DMS53 treated with DMSO at 0.1 percent for 48 hours (cell line): ENCODE measurements at regions not wholly inside any gene's neighbourhood (a gene's known extent, or its start where the extent isn't known, plus 50 kb on each side); places are given as distances from the start of the nearest gene placed in this dataset.
"Not testable (repeated sequence)": the region's sequence is repeated elsewhere in the genome, so short reads cannot be mapped to it uniquely, and the experiment has no call there.

Experiments
- DNase-seq: peaks from one replicate; lab custom pipeline; 2025; ENCODE audit not compliant: unreplicated experiment; lab: John Stamatoyannopoulos, UW

DNA sequence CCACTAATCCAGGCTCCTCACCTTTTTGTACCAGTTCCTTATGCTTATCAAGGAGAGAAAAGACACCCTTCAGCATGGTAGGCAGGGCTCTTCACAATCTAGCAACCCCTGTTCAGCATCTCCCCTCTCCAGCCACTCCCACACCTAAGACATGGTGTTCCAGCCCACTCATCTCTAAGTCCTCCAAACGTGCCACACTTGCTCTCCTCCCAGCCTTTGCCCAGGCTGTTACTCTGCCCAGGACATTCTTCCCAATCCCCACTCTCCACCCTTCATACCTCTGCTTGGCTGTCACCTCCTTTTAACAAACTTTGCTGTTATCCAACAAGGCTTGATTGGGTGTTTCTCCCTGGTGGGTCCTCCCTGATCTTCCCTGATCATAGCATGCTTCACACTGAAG is 270.6 kb upstream of the CHAC2 start:
- DNase-seq: no peak

DNA sequence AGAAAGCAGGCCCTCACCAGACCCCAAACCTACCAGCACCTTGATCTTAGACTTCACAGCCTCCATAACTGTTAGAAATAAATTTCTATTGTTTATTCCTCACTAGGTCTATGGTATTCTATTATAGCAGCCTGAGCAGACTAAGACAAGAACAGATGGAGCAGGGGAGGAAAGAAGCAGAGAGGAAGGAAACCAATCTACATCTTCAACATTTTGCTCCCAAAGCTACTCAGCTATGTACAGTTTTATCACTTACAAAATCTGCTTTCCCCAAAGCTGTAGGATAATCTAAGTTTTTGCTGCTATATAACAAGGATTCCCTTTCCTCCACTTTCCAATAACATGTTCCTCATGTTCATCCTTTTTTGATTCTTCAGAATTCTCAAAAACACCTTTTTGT is 274.4 kb upstream of the CHAC2 start:
- DNase-seq: no peak

DNA sequence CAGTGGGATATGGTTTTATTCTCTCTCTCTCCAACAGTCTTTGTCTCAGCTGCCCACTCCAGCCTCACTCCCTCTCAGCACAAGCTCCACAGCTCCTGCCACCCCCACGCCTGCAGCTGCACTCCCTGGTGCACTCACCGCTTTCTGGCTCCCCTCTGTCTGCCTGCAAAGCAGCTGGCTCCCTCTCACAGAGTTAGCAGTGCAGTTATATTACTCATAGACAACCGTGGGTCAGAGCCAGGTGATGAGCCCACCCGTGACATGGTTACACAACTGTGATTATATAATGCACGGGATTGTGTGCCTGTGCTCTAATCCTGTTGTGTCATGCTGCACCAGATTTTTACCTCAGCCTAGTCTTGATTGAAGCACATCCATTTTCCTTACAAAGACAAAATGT is 276.9 kb upstream of the CHAC2 start:
- no peak for DNase-seq

DNA sequence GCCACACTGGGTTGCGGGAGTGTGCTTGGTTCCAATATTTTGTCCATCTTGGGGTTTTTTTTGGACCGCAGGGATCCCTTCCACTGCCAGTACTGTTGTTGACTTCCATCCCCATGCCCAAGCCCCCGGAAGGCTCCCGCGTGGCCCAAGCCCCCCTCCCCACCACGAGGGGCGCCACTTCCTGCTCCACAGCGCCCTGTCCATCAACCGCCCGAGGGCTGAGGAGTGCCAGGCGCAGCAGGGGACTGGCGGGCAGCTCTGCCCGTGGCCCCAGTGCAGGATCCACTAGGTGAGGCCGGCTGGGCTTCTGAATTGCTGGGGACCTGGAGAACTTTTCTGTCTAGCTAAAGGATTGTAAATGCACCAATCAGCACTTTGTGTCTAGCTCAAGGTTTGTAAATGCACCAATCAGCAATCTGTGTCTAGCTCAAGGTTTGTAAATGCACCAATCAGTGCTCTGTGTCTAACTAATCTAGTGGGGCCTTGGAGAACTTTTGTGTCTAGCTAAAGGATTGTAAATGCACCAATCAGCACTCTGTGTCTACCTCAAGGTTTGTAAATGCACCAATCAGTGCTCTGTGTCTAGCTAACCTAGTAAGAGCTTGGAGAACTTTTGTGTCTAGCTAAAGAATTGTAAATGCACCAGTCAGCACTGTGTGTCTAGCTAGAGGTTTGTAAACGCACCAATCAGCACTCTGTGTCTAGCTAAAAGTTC is 281.3 kb upstream of the CHAC2 start:
- DNase-seq: not testable (repeated sequence)

DNA sequence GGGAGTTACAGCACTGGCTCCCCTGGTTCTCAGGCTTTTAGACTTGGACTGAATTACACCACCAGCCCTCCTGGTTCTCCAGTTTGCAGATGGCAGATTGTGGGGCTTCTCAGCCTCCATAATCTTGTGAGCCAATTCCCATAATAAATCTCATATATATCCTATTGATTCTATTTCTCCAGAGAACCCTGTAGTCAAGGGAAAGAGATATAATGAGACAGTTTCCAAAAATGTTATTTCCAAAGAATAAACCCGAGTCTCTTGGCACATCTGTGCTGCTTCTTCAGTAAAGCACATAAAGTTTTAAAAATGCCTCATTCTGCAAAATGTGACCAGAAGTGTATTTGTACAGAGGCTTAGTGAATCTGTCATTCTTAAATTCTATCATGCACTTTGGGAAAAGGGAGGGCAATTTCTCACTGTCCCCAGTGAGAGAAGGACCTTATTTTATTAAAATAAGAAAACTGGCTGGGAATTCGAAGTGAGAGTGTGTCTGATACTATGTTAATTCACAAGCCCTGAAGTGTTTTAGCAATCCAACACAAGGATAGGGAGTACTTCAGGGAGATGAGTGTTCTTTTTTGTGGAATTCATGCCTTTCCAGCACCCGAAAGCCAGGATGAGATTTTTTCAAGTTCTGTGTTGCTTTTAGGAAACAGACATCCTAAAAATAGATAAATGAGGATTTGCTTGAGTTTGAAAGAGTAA is 282.4 kb upstream of the CHAC2 start:
- DNase-seq: no peak

DNA sequence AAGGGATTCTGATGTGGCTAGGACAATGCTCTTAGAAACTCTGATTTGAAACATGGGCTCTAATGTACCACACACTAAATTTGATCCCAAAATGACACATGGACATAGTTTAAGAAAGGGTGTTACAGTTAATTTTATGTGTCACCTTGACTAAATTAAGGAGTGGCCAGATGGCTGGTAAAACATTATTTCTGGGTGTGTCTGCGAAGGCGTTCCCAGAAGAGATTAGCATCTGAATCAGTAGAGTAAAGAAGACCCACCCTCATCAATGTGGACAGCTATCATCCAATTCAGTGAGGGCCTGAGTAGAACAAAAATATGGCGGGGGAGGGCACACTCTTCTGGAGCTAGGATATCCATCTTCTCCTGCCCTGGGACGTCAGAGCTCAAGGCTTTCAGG is 283.1 kb upstream of the CHAC2 start:
- no peak for DNase-seq

DNA sequence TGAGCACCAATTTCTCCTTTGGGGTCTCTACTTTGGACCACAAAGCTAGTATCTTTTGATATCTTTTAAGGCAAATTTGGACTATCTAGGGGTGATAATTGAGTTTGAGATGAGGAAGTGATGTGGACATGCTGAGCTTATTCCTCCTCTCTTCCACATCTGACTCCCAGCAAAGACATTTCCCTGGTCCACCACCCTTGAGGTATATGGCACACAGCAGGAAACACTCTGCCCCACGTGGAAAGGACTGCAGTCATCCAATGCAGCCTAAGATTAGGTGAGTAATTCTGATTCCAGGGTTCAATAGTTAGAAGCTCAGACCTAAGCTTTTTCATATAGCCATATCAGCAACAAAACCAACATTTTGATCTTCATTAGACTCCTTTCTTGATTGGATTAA is 290.1 kb upstream of the CHAC2 start:
- DNase-seq: no peak

DNA sequence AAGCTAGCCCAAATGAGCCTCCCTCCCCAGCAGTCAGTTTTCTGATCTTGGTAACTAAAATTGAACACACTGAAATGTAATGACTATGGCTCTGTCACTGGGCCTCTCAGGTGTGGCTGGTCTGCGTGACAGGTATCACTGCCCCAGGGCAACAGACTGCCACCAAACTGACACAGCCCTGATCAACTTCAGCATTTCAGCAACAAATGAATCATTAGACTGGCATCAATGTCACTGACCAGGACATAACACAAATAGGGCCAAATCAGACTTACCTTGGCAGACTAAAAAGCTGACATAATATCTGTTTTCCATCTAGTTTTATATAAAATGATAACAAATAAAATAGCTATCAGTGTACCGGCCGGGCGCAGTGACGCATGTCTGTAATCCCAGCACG is 290.8 kb upstream of the CHAC2 start:
- DNase-seq: no peak

DNA sequence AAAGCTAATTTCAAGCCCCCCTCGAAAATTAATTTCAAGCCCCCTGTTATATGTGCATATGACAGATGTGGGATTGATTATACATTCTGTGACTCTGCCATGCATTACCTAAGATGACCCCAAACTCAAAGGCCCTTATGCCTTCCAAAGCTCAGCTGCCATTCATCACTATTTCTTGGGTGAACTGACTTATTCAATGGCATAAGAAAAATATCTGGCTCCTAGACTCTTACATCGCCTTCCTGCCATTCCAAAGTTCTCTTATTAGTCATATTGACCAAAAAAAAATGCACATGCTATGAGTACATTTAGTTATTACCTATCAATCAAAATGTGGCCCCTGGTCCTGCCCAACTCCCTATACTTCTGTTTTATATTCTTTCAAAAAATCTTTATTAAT is 291.8 kb upstream of the CHAC2 start:
- DNase-seq: no peak

DNA sequence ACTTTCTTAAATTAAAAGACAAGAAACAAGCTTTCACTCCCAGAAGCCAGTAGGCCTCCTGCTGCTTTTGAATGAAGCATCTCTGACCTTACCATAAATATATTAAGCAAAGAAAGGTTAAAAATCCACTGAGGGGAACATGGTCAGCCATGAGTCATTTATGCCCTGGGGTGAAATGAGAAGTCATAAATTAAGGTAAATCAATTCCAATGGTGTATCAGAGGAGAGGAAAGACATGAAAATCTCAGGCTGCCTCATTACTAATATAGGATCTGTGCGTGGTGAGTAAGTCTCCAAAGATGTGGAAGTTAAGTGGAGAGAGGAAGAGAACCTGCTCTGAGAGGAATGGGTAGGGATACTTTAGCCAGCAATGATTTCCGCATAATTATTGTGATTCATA is 292.3 kb upstream of the CHAC2 start:
- no peak for DNase-seq

DNA sequence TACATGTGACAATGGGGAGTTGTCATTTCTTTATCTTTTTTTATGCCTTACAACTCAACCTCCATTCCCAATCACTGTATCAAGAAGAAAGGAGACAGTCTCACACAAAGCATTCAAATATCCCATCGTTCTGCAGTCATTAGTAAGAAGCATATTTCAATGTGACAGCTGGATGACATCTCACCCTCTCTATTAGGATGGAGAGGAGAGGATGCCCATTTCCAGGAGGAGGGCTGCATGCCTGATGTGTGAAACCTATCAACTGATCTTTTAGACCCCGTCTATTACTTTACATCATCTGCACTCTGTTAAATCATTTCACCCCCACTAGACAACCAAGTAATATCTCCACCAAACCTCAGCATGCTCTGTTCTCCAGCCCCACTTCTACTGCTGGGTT is 292.7 kb upstream of the CHAC2 start:
- no peak for DNase-seq

DNA sequence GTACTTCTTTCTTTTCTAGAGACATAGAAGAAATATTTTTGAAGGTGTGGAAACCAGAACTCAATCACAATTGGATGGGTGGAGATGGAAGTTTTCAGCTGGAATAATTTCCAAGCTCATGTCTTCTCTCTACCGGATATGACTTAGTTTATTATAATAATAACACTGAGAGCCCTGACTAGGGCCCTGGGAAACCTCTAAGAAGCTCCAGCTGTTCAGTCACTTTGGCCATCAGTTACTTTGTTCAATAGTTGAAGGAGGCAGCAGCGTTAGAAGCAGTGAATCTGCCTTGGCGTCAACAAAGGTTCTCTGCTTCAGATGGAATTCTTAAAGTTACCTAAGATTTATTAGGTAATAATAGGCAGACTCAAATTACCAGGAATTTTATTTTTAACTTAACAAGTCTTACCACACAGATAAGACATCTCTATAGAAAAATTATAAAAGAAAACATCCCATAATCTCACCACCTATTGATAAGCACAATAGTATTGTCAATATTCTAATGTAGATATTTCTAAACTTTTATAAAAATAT is 293.8 kb upstream of the CHAC2 start:
- peak; percentile 41 for DNase-seq

DNA sequence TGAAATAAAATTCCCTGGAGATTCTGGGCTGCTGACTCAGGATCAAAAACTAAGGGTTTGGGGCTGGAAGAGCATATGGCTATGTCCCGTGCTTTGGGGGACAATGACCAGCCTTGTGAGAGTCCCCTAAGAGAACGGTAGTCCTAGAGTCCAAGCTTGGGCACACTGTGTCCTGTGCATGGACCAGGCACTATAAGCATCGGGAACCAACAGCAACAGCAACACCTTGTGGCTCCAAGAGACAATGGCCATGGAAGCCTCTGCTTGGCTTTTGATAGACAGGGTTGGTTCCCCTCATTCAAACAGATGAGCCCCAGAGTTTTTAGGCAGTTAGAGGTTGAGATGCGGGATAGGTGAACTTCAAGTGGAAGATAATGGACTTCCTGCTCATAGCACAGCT is 294.4 kb upstream of the CHAC2 start:
- DNase-seq: peak; percentile 72

DNA sequence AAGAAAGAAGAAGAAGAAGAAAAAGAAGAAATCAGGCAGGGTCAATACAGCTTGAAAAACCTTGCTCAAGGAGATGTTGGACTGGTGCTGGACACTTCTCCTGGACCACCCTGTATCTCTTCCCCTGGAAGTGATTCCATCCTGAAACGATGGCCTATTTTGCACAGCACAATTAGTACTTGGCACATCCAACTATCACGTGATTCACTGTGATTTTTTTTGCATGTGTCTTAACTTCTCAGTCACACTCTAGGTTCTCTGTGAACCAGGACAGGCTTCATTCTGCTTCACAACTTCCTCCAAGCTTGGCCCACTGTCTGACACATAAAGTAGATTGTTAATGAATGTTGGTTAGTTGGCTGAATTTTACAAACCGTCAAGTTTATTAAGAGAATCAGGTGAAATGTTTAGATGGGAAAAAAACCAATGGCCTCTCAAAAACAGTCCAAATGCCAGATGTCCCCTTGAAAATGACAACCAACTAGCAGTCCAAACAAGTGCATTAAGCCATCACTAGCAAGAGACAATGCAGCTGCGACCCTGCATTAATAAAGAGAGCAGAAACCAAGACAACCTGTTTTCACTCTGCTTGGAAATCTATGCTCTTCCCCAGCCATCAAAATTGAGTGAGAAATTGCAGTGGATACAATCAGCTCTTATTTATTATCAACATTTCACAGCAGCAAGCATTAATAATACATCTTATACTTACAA is 300.0 kb upstream of the CHAC2 start:
- no peak for DNase-seq

DNA sequence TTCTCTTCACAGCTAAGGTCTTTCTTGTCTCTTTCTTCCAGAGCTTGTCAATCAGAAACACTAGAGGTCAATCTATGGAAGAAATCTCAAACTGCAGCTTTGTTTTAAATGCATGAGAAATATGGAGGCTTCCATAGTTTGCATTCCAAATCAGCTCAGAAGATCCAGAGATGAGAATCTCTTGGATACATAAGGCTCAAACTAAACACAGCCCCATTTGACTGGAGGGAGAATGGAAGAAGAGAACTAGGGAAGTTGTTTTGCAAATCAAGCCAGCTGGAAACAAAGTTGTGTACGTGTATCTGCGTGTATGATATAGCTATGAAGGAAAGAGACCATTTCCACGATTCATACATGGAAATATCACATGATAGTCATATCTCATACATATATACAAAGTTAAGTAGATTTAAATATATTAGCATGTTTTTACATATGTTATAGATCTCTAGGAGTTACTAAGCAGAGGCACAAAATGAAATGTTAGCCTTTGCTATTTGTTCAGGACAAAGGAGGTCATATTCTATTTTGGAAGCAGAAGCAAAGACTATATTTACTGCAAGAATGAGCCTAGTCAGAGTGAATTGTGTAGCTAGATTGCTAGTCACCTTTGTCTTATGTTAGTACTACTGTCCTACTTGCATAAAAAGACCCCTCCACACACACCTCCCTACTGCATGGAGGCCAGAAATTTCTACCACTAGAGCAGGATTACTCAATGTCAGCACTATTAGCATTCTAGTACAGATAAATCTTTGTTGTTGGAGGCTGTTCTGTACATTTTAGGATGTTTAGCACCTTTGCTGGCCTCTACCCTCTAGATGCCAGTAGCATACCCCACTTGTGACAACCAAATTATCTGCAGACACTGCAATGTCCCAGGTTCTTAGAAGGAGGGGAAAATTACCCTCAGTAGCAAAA is 303.5 kb upstream of the CHAC2 start:
- no peak for DNase-seq

DNA sequence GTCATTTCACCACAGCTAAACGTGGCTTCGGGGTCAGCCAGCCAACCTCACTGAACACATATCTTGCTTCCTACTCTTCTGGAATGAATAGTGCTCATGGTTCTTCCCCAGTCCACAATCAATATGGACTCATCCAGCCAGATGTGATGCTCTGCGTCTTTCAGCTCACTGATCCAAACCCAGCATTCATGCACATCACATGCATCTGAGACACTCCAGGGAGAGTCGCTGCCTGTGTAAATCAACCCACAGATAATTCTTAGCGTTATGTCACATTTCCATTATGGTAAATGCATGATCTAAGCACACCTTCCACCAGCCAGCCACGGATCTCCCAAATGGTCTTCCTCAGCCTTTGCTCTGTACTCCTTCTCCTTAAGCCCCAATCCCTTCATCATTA is 306.7 kb upstream of the CHAC2 start:
- DNase-seq: no peak

DNA sequence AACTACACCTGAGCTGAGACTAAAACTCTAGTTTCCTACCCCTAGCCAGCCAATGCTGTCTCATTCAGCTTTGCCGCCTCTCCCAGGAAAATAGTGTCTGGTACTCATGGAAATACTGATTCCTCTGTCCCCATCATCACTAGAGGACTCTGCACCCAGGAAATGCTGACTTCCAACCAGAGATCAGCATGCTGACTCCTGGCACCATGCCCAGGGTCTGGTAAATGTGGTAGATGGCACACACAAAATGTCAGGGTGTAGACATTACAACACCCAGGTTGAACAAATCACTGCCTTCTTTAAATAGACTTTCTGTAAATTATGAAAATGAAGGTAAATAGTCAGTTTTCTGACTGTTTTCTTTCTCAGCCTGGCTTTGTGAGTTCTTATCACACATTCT is 307.3 kb upstream of the CHAC2 start:
- DNase-seq: peak; percentile 32

DNA sequence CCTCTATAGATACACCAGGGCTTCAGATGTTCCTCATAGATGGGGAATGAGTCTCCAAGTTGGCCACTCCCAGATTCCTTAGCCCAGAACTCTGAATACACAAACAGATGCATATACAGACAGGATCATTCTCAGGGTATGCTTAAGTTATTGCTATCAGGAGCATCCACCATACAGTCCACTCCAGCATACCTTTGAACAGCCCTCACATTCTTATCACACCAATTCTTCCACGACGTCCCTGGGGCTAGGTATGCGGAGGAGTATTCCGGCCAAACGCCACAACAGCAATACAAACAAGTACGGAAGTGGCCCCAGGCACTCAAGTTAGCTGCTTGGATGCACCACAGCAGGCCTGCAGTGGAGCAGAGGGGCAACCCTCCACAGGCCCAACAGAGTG is 312.5 kb upstream of the CHAC2 start:
- no peak for DNase-seq

DNA sequence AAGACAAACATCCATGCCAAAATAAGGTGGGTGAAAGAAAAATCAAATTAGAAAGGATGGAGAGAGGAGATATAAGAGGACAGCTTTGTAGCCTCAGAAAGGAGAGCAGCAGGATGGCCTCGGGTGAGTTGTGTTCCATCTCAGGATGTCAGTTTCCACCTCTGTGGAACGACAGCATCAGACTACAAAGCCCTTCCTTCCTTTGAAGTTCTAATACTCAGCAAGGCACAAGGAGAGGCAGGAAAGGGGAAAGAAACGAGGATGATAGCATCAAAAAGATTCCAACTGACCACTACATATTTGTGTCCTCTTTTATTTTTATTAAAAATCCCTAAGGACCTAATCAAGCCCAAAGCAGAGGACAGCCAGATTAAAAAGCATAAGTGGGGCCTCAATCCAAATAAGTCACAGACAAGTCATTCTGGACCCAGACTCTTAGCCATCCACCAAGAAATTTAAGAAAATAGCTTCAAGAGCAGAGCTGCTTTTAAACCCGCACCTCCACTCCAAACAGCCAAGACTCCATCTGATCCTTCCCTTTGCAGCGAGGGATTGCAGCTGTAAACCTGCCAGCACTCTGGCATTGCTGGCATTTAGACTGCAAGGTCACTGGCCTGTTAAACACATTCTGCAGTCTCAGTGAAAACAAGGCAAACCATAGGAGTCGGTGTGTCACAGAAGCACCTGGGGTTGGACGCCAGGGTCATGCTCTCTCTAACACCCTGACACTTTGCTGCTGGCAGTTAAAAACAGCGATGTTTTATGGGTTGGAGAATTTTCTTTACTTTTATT is 314.5 kb upstream of the CHAC2 start:
- no peak for DNase-seq

DNA sequence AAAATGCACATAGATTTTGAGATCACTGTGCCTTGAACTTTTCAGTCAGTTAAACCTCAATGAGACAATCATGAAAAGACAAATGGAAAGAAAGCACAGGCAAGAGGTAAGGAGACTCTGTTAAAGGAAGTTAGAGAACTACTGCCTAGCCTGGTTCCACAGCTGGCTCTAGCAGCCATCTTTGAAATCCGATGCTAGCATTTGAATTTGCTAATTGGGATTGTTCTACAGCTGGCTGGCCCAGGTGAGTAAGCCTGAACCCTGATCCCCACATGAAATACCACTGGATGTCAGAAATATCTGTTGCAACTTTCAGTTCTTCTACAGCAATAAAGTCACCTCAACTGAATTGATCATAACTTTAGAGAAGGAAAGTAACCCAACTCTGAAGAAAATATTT is 315.2 kb upstream of the CHAC2 start:
- DNase-seq: no peak
